ENCODE measurements at regions not wholly inside any gene's neighbourhood (a gene's known extent, or its start where the extent isn't known, plus 50 kb on each side); places are given as distances from the start of the nearest gene placed in this dataset.

DNA sequence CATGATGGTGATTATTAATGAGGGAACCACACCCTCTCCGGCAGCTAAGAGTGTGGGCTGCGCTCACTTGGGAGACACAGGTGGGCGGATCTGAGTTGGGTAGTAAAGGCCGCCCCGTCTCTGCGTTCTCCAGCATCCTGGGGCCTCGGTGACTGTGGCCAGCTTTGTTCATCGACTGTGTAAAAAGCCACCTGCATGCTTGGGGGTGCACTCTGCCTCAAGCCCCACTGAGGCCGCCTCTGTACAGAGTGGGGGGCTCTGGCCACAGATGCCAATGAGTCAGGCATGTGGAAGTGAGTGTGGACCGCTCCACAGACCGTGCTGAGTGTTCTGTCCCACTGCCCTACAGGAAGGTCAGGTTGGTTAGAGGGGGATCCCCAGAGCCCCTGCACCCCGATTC lies 192.7 kb downstream of the SHANK2 start:
- Histone ChIP-seq H3K36me3 (no peaks in the 10 kb centered on the region), H3K9me3 (no peaks in the 10 kb centered on the region), H3K27ac (no peak overlapping the region), H3K27me3 (no peaks in the 10 kb centered on the region), H3K4me3 (no peak overlapping the region), H3K9ac (ENCODE audit: low read depth in 2 of 2, low read length in 2 of 2) (no peak overlapping the region), H3K4me1 (no peaks in the 10 kb centered on the region)
- no peak for DNase-seq
- intact Hi-C loops (cut with DNase I): no loop called here
- TF ChIP-seq, protein P1, sequence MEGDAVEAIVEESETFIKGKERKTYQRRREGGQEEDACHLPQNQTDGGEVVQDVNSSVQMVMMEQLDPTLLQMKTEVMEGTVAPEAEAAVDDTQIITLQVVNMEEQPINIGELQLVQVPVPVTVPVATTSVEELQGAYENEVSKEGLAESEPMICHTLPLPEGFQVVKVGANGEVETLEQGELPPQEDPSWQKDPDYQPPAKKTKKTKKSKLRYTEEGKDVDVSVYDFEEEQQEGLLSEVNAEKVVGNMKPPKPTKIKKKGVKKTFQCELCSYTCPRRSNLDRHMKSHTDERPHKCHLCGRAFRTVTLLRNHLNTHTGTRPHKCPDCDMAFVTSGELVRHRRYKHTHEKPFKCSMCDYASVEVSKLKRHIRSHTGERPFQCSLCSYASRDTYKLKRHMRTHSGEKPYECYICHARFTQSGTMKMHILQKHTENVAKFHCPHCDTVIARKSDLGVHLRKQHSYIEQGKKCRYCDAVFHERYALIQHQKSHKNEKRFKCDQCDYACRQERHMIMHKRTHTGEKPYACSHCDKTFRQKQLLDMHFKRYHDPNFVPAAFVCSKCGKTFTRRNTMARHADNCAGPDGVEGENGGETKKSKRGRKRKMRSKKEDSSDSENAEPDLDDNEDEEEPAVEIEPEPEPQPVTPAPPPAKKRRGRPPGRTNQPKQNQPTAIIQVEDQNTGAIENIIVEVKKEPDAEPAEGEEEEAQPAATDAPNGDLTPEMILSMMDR (IDR thresholded peaks at IDR 0.05): no peak

DNA sequence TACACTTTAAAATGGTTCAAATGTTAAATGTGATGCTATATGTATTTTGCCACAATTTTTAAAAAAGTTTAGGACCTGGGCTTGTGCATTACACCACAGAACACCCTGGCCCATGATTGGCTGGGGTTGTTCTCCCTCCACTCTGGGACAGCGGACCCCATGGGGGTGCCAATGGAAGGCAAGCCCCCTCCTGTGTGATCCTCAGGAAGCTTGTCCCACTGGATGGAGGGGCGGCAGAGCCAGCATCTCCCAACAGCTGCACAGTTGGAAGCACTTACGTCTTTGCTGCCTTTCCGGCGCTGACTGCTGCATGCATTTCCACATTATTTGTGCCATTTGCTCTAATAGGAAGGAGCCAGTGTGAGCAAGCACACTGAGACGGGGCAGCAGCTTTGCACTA lies 196.5 kb downstream of the SHANK2 start:
- DNase-seq: no peak
- Histone ChIP-seq H3K4me3 (no peak overlapping the region), H3K9me3 (no peaks in the 10 kb centered on the region), H3K9ac (ENCODE audit: low read depth in 2 of 2, low read length in 2 of 2) (no peak overlapping the region), H3K4me1 (no peaks in the 10 kb centered on the region), H3K27ac (no peak overlapping the region), H3K36me3 (no peaks in the 10 kb centered on the region), H3K27me3 (no peaks in the 10 kb centered on the region)
- TF ChIP-seq, protein P1 (IDR thresholded peaks at IDR 0.05): no peak
- intact Hi-C loops (cut with DNase I): no loop called here

Measured in colonic mucosa (tissue), 4 donors.